Mononuclear cell (primary cell): ENCODE measurements at regions not wholly inside any gene's neighbourhood (a gene's known extent, or its start where the extent isn't known, plus 50 kb on each side); places are given as distances from the start of the nearest gene placed in this dataset.

ENCODE experiments used
- H3K27me3 ChIP-seq: 2 replicates; pipeline ENCODE4 v1.6.0; 2011; ENCODE audit warnings: low read length, control low read depth; ENCODE audit not compliant: insufficient read depth
- H3K4me1 ChIP-seq: 2 replicates; pipeline ENCODE4 v1.5.1; 2011; ENCODE audit warnings: mild to moderate bottlenecking, low read length, control low read depth; ENCODE audit not compliant: insufficient read depth
- H3K4me3 ChIP-seq: 2 replicates; pipeline ENCODE4 v1.5.1; 2011; ENCODE audit warnings: mild to moderate bottlenecking, low read length, moderate library complexity
- H3K9me3 ChIP-seq: 2 replicates; pipeline ENCODE4 v1.5.1; 2011; ENCODE audit warnings: low read depth, mild to moderate bottlenecking, control low read depth, low read length

GRCh38 chr6:14360565-14360964, 243.0 kb downstream of the CD83 start:
- Histone ChIP-seq H3K4me1 (no peaks in the 10 kb centered on the region), H3K4me3 (no peak overlapping the region)

GRCh38 chr6:14361297-14361696, 243.7 kb downstream of the CD83 start:
- Histone ChIP-seq H3K4me1 (no peaks in the 10 kb centered on the region), H3K9me3 (no peaks in the 10 kb centered on the region), H3K27me3 (no peaks in the 10 kb centered on the region), H3K4me3 (no peak overlapping the region)

More at GRCh38 chr6:14360565-14360964, 243.0 kb downstream of the CD83 start:
- Histone ChIP-seq H3K9me3 (no peaks in the 10 kb centered on the region), H3K27me3 (no peaks in the 10 kb centered on the region)

- Histone ChIP-seq H3K4me3 (no peak overlapping the region), H3K9me3 (no peaks in the 10 kb centered on the region), H3K4me1 (no peaks in the 10 kb centered on the region), H3K27me3 (no peaks in the 10 kb centered on the region)
These were observed 244.5 kb downstream of the CD83 start for GRCh38 chr6:14361956-14362587.

GRCh38 chr6:14364370-14364769, 246.8 kb downstream of the CD83 start:
- no peaks in the 10 kb centered on the region for H3K27me3 ChIP-seq
- no peaks in the 10 kb centered on the region for H3K9me3 ChIP-seq
- H3K4me3 ChIP-seq = no peak overlapping the region
- H3K4me1 ChIP-seq = no peaks in the 10 kb centered on the region

GRCh38 chr6:14365393-14365792, 247.8 kb downstream of the CD83 start:
- no peaks in the 10 kb centered on the region for H3K4me1 ChIP-seq
- H3K9me3 ChIP-seq = no peaks in the 10 kb centered on the region
- H3K27me3 ChIP-seq = no peaks in the 10 kb centered on the region
- no peak overlapping the region for H3K4me3 ChIP-seq

- Histone ChIP-seq H3K9me3 (no peaks in the 10 kb centered on the region), H3K4me1 (peaks cover 2% of the 10 kb centered on the region), H3K27me3 (no peaks in the 10 kb centered on the region), H3K4me3 (no peak overlapping the region)
These were observed 248.7 kb downstream of the CD83 start for GRCh38 chr6:14366315-14366714.

- Histone ChIP-seq H3K4me1 (peaks cover 7% of the 10 kb centered on the region), H3K9me3 (no peaks in the 10 kb centered on the region), H3K27me3 (no peaks in the 10 kb centered on the region), H3K4me3 (no peak overlapping the region)
These were observed 249.3 kb downstream of the CD83 start for GRCh38 chr6:14366872-14367271.

GRCh38 chr6:14367296-14367695, 249.7 kb downstream of the CD83 start:
- H3K4me3 ChIP-seq = no peak overlapping the region
- H3K4me1 ChIP-seq = peaks cover 12% of the 10 kb centered on the region
- no peaks in the 10 kb centered on the region for H3K9me3 ChIP-seq
- no peaks in the 10 kb centered on the region for H3K27me3 ChIP-seq

GRCh38 chr6:14369717-14370116, 252.1 kb downstream of the CD83 start:
- Histone ChIP-seq H3K4me1 (peaks cover 21% of the 10 kb centered on the region), H3K4me3 (no peak overlapping the region), H3K27me3 (no peaks in the 10 kb centered on the region), H3K9me3 (no peaks in the 10 kb centered on the region)

- Histone ChIP-seq H3K4me3 (no peak overlapping the region), H3K9me3 (no peaks in the 10 kb centered on the region), H3K4me1 (peaks cover 30% of the 10 kb centered on the region), H3K27me3 (no peaks in the 10 kb centered on the region)
These were observed 254.0 kb downstream of the CD83 start for GRCh38 chr6:14371530-14371929.

- H3K4me3 ChIP-seq = no peak overlapping the region
- no peaks in the 10 kb centered on the region for H3K27me3 ChIP-seq
- H3K4me1 ChIP-seq = peaks cover 30% of the 10 kb centered on the region
- H3K9me3 ChIP-seq = no peaks in the 10 kb centered on the region
These were observed 255.3 kb downstream of the CD83 start for GRCh38 chr6:14372734-14373489.

- Histone ChIP-seq H3K27me3 (no peaks in the 10 kb centered on the region), H3K9me3 (no peaks in the 10 kb centered on the region), H3K4me3 (no peak overlapping the region), H3K4me1 (peaks cover 30% of the 10 kb centered on the region)
These were observed 256.3 kb downstream of the CD83 start for GRCh38 chr6:14373648-14374437.

- Histone ChIP-seq H3K4me3 (no peak overlapping the region), H3K4me1 (peaks cover 33% of the 10 kb centered on the region), H3K27me3 (no peaks in the 10 kb centered on the region), H3K9me3 (no peaks in the 10 kb centered on the region)
These were observed 258.4 kb downstream of the CD83 start for GRCh38 chr6:14375930-14376329.

GRCh38 chr6:14379568-14379967, 262.0 kb downstream of the CD83 start:
- Histone ChIP-seq H3K4me3 (no peak overlapping the region), H3K27me3 (no peaks in the 10 kb centered on the region), H3K9me3 (no peaks in the 10 kb centered on the region), H3K4me1 (peaks cover 33% of the 10 kb centered on the region)

GRCh38 chr6:14380086-14380820, 262.7 kb downstream of the CD83 start:
- Histone ChIP-seq H3K4me1 (peaks cover 33% of the 10 kb centered on the region), H3K27me3 (no peaks in the 10 kb centered on the region), H3K4me3 (no peak overlapping the region), H3K9me3 (no peaks in the 10 kb centered on the region)
